A549 (cell line): ENCODE measurements at regions not wholly inside any gene's neighbourhood (a gene's known extent, or its start where the extent isn't known, plus 50 kb on each side); places are given as distances from the start of the nearest gene placed in this dataset.

ENCODE experiments used
- ATAC-seq, 2 experiments: fragments of 200-7000 bp in 1 of 2; fragments of >200 bp in 1 of 2; cut with Nextera tagmentation in 1 of 2; cut with Tn5 transposase in 1 of 2; 3 replicates each; pipeline versions ENCODE4 v1.8.0 to v1.9.1; 2018 to 2020; ENCODE audit warnings: mild to moderate bottlenecking in 1 of 2, moderate library complexity in 1 of 2
- CTCF ChIA-PET: fragments of 300-600 bp; sonication (Branson Sonifier 250); formaldehyde crosslinking; extraction: SDS; loops from one replicate; lab custom pipeline; 2021; ENCODE audit warnings: antibody characterized with exemption, inconsistent platforms; lab: Yijun Ruan, JAX
- POLR2A ChIA-PET: fragments of 350-600 bp; formaldehyde crosslinking; extraction: SDS; loops from one replicate; lab custom pipeline; 2021; ENCODE audit warnings: antibody characterized with exemption, inconsistent platforms; lab: Yijun Ruan, JAX
- DNase-seq, 2 experiments: peaks; one replicate each; pipeline versions ENCODE4 v3.0.0 to v3.0.0-alpha.2; 2011 to 2016; ENCODE audit warnings: low read depth in 1 of 2, low spot score in 1 of 2
- FAIRE-seq: peaks from 2 replicates; lab custom pipeline; 2011; peaks lifted over from hg19 to GRCh38; lab: Jason Lieb, UNC
- H3K27ac ChIP-seq, 2 experiments: fragments of >200 bp; sonication (Bioruptor Twin); formaldehyde crosslinking; 3 replicates each; pipeline ENCODE4 v1.5.1; 2016 to 2017
- H3K4me1 ChIP-seq: fragments of >200 bp; sonication (Bioruptor Twin); formaldehyde crosslinking; 3 replicates; pipeline ENCODE4 v1.6.1; 2016
- H3K4me2 ChIP-seq: fragments of >200 bp; sonication (Bioruptor Twin); formaldehyde crosslinking; 3 replicates; pipeline ENCODE4 v1.6.1; 2016
- H3K4me3 ChIP-seq: fragments of >200 bp; sonication (Bioruptor Twin); formaldehyde crosslinking; 3 replicates; pipeline ENCODE4 v1.5.1; 2016
- H3K9me3 ChIP-seq: fragments of >200 bp; sonication (Bioruptor Twin); formaldehyde crosslinking; 3 replicates; pipeline ENCODE4 v1.6.1; 2016
- CEBPB ChIP-seq, 2 experiments: fragments of >200 bp in 1 of 2; sonication (Bioruptor Twin) in 1 of 2; formaldehyde crosslinking in 1 of 2; IDR thresholded peaks; 2 replicates each; pipeline ENCODE4 v1.6.1; 2012 to 2016
- FOXS1 ChIP-seq: fragments of 250-450 bp; sonication (Bioruptor Pico); IDR thresholded peaks from 2 replicates; pipeline ENCODE4 v1.5.0; 2020; ENCODE audit warnings: mild to moderate bottlenecking, moderate library complexity
- GATA3 ChIP-seq: IDR thresholded peaks from 2 replicates; pipeline ENCODE4 v1.6.1; 2012; ENCODE audit warnings: borderline replicate concordance
- HEYL ChIP-seq: fragments of 250-450 bp; sonication (Bioruptor Pico); IDR thresholded peaks from 2 replicates; pipeline ENCODE4 v1.8.0; 2021; ENCODE audit warnings: mild to moderate bottlenecking, moderate library complexity
- MYC ChIP-seq: IDR thresholded peaks from 2 replicates; pipeline ENCODE4 v1.6.1; 2012; ENCODE audit warnings: mild to moderate bottlenecking, inconsistent platforms, low read length, improper control_type of control experiment, borderline replicate concordance
- NFE2L2 ChIP-seq: fragments of 150-350 bp; conservative IDR thresholded peaks from 2 replicates; pipeline ENCODE4 v1.6.1; 2014; ENCODE audit warnings: low read length
- NPAS2 ChIP-seq: fragments of 250-450 bp; sonication (Bioruptor Pico); IDR thresholded peaks from 2 replicates; pipeline ENCODE4 v1.8.0; 2022; ENCODE audit warnings: mild to moderate bottlenecking, moderate library complexity, borderline replicate concordance
- NR3C1 ChIP-seq: fragments of >200 bp; sonication (Bioruptor Twin); formaldehyde crosslinking; IDR thresholded peaks from 3 replicates; pipeline ENCODE4 v1.6.1; 2017
- POLR2A ChIP-seq: IDR thresholded peaks from 2 replicates; pipeline ENCODE4 v1.6.1; 2012; ENCODE audit warnings: mild to moderate bottlenecking, low read length
- RCOR1 ChIP-seq: fragments of 150-350 bp; IDR thresholded peaks from 2 replicates; pipeline ENCODE4 v1.6.1; 2014; ENCODE audit warnings: antibody characterized with exemption, low read length, low read depth
- RFX5 ChIP-seq: fragments of 450-650 bp; IDR thresholded peaks from 2 replicates; pipeline ENCODE4 v1.7.1; 2014; ENCODE audit warnings: antibody characterized with exemption, mild to moderate bottlenecking, moderate library complexity
- SMC3 ChIP-seq: fragments of >200 bp; sonication (Bioruptor Twin); formaldehyde crosslinking; IDR thresholded peaks from 3 replicates; pipeline ENCODE4 v1.6.1; 2018; ENCODE audit warnings: inconsistent platforms
- SREBF2 ChIP-seq: fragments of 450-650 bp; IDR thresholded peaks from 2 replicates; pipeline ENCODE4 v1.6.1; 2014; ENCODE audit warnings: mild to moderate bottlenecking, moderate library complexity
- ZSCAN20 ChIP-seq: fragments of 250-450 bp; sonication (Bioruptor Pico); IDR thresholded peaks from 2 replicates; pipeline ENCODE4 v1.8.0; 2022; ENCODE audit warnings: mild to moderate bottlenecking, moderate library complexity
- WGBS: methylation state at CpG from one replicate; pipeline ENCODE4 v1.1.6; 2017; ENCODE audit errors: missing lambda C conversion rate; 5-methylcytosine and 5-hydroxymethylcytosine counted together
- TF ChIP-seq, protein P1 (sequence below): fragments of >200 bp; sonication (Bioruptor Twin); formaldehyde crosslinking; IDR thresholded peaks from 3 replicates; pipeline ENCODE4 v1.6.1; 2016
- TF ChIP-seq, protein P2 (sequence below): fragments of 150-350 bp; IDR thresholded peaks from 2 replicates; pipeline ENCODE4 v1.6.1; 2014; ENCODE audit warnings: low read depth, mild to moderate bottlenecking, low read length
- TF ChIP-seq, protein P3 (sequence below): fragments of 200-600 bp; sonication (generic); IDR thresholded peaks from 2 replicates; pipeline ENCODE4 v1.6.1; 2016; ENCODE audit warnings: antibody characterized with exemption, mild to moderate bottlenecking, moderate library complexity
- TF ChIP-seq, protein P4 (sequence below): fragments of 250-450 bp; sonication (Bioruptor Pico); IDR thresholded peaks from 2 replicates; pipeline ENCODE4 v1.5.0; 2021; ENCODE audit warnings: mild to moderate bottlenecking, moderate library complexity, borderline replicate concordance
- TF ChIP-seq, protein P5 (sequence below): fragments of >200 bp; sonication (Bioruptor Twin); formaldehyde crosslinking; IDR thresholded peaks from 2 replicates; pipeline ENCODE4 v1.6.1; 2016

DNA sequence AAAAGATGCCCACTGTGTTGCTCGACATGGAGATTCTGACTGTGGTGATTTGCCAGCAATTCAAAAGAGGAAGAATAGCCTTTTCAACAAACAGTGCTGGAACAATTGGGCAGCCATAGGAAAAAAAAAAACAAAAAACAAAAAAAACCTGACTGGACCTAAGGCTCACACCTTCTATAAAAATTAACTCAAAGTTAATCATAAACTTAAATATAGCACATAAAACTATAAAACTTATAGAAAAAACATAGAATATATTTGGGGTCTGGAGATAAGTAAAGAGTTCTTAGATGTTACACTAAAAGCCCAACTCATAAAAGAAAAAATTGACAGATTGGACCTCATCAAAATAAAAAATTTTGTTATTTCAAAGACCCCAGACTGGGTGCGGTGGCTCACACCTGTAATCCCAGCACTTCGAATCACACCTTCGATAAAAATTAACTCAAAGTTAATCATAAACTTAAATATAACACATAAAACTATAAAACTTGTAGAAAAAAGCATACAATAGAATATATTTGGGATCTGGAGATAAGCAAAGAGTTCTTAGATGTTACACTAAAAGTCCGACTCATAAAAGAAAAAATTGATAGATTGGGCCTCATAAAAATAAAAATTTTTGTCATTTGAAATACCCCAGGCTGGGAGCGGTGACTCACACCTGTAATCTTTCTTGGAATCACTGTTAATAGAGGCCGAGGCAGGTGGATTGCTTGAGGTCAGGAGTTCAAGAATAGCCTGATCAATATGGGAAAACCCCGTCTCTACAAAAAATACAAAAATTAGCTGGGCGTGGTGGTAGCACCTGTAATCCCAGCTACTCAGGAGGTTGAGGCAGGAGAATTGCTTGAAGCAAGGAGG lies 115.6 kb upstream of the FAM83B start:
- ChIA-PET POLR2A (no interaction called here), CTCF (interaction anchor here (2.3 kb wide), 1 partner anchor 13 kb away, joined by 15 read pairs; no protein-coding TSS in a partner anchor)
- no peak overlapping the region for H3K4me3 ChIP-seq
- FAIRE-seq (no peak), ATAC-seq (no peak), DNase-seq (no peak)
- H3K27ac ChIP-seq = no peak overlapping the region
- no peaks in the 10 kb centered on the region for H3K4me1 ChIP-seq
- no peaks in the 10 kb centered on the region for H3K9me3 ChIP-seq
- TF ChIP-seq, protein P1, sequence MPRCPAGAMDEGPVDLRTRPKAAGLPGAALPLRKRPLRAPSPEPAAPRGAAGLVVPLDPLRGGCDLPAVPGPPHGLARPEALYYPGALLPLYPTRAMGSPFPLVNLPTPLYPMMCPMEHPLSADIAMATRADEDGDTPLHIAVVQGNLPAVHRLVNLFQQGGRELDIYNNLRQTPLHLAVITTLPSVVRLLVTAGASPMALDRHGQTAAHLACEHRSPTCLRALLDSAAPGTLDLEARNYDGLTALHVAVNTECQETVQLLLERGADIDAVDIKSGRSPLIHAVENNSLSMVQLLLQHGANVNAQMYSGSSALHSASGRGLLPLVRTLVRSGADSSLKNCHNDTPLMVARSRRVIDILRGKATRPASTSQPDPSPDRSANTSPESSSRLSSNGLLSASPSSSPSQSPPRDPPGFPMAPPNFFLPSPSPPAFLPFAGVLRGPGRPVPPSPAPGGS = no peak
- TF ChIP-seq SREBF2 (no peak), NR3C1 (no peak), NFE2L2 (no peak), ZSCAN20 (CRISPR knock-in tag) (no peak), FOXS1 (CRISPR knock-in tag) (no peak), RFX5 (no peak), CEBPB (IDR thresholded peaks at IDR 0.05) (no peak), SMC3 (no peak), HEYL (CRISPR knock-in tag) (no peak), RCOR1 (no peak), MYC (no peak), GATA3 (no peak), POLR2A (no peak), NPAS2 (CRISPR knock-in tag) (no peak)
- TF ChIP-seq, protein P2, sequence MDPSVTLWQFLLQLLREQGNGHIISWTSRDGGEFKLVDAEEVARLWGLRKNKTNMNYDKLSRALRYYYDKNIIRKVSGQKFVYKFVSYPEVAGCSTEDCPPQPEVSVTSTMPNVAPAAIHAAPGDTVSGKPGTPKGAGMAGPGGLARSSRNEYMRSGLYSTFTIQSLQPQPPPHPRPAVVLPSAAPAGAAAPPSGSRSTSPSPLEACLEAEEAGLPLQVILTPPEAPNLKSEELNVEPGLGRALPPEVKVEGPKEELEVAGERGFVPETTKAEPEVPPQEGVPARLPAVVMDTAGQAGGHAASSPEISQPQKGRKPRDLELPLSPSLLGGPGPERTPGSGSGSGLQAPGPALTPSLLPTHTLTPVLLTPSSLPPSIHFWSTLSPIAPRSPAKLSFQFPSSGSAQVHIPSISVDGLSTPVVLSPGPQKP = no peak
- TF ChIP-seq, protein P3, sequence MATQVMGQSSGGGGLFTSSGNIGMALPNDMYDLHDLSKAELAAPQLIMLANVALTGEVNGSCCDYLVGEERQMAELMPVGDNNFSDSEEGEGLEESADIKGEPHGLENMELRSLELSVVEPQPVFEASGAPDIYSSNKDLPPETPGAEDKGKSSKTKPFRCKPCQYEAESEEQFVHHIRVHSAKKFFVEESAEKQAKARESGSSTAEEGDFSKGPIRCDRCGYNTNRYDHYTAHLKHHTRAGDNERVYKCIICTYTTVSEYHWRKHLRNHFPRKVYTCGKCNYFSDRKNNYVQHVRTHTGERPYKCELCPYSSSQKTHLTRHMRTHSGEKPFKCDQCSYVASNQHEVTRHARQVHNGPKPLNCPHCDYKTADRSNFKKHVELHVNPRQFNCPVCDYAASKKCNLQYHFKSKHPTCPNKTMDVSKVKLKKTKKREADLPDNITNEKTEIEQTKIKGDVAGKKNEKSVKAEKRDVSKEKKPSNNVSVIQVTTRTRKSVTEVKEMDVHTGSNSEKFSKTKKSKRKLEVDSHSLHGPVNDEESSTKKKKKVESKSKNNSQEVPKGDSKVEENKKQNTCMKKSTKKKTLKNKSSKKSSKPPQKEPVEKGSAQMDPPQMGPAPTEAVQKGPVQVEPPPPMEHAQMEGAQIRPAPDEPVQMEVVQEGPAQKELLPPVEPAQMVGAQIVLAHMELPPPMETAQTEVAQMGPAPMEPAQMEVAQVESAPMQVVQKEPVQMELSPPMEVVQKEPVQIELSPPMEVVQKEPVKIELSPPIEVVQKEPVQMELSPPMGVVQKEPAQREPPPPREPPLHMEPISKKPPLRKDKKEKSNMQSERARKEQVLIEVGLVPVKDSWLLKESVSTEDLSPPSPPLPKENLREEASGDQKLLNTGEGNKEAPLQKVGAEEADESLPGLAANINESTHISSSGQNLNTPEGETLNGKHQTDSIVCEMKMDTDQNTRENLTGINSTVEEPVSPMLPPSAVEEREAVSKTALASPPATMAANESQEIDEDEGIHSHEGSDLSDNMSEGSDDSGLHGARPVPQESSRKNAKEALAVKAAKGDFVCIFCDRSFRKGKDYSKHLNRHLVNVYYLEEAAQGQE = no peak
- TF ChIP-seq, protein P4, sequence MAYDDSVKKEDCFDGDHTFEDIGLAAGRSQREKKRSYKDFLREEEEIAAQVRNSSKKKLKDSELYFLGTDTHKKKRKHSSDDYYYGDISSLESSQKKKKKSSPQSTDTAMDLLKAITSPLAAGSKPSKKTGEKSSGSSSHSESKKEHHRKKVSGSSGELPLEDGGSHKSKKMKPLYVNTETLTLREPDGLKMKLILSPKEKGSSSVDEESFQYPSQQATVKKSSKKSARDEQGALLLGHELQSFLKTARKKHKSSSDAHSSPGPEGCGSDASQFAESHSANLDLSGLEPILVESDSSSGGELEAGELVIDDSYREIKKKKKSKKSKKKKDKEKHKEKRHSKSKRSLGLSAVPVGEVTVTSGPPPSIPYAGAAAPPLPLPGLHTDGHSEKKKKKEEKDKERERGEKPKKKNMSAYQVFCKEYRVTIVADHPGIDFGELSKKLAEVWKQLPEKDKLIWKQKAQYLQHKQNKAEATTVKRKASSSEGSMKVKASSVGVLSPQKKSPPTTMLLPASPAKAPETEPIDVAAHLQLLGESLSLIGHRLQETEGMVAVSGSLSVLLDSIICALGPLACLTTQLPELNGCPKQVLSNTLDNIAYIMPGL (CRISPR knock-in tag) = no peak
- TF ChIP-seq, protein P5, sequence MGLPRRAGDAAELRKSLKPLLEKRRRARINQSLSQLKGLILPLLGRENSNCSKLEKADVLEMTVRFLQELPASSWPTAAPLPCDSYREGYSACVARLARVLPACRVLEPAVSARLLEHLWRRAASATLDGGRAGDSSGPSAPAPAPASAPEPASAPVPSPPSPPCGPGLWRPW = no peak
- WGBS = 27% methylated on average over 9 of the region's 9 CpGs
- H3K4me2 ChIP-seq = no peak overlapping the region
